Mesendoderm (in vitro differentiated cells): ENCODE measurements at regions not wholly inside any gene's neighbourhood (a gene's known extent, or its start where the extent isn't known, plus 50 kb on each side); places are given as distances from the start of the nearest gene placed in this dataset.
"Not testable (repeated sequence)": the region's sequence is repeated elsewhere in the genome, so short reads cannot be mapped to it uniquely, and the experiment has no call there.

ENCODE experiments used
- DNase-seq: peaks from one replicate; pipeline ENCODE4 v3.0.0; 2013
- H2AK5ac ChIP-seq: 2 replicates; pipeline ENCODE4 v1.6.1; 2013; ENCODE audit warnings: low read length, inconsistent platforms
- H2BK120ac ChIP-seq: 2 replicates; pipeline ENCODE4 v1.6.1; 2013; ENCODE audit warnings: low read depth, mild to moderate bottlenecking, low read length, moderate library complexity, mixed read lengths
- H2BK15ac ChIP-seq: replicated peaks from 2 replicates; pipeline ENCODE4 v1.6.1; 2013; ENCODE audit warnings: low read depth, mild to moderate bottlenecking, moderate library complexity
- H2BK5ac ChIP-seq: 2 replicates; pipeline ENCODE4 v1.6.1; 2013; ENCODE audit warnings: low read length, inconsistent platforms
- H3K18ac ChIP-seq: 2 replicates; pipeline ENCODE4 v1.6.1; 2013; ENCODE audit warnings: mild to moderate bottlenecking, low read length, mixed read lengths
- H3K23ac ChIP-seq: one replicate; pipeline ENCODE4 v1.6.1; 2013; ENCODE audit warnings: low read length
- H3K27ac ChIP-seq: 2 replicates; pipeline ENCODE4 v1.5.1; 2013; ENCODE audit warnings: low read depth, mild to moderate bottlenecking, inconsistent platforms, low read length, moderate library complexity
- H3K27me3 ChIP-seq: 2 replicates; pipeline ENCODE4 v1.6.1; 2013; ENCODE audit warnings: low read length, control low read depth, mild to moderate bottlenecking, inconsistent platforms; ENCODE audit not compliant: insufficient read depth, poor library complexity
- H3K36me3 ChIP-seq: 2 replicates; pipeline ENCODE4 v1.6.1; 2013; ENCODE audit warnings: low read length, inconsistent platforms; ENCODE audit not compliant: control insufficient read depth, insufficient read depth
- H3K4ac ChIP-seq: one replicate; pipeline ENCODE4 v1.6.1; 2013; ENCODE audit warnings: low read depth, mild to moderate bottlenecking, low read length, moderate library complexity
- H3K4me1 ChIP-seq: 2 replicates; pipeline ENCODE4 v1.6.1; 2013; ENCODE audit warnings: low read depth, low read length, inconsistent platforms; ENCODE audit not compliant: control insufficient read depth
- H3K4me2 ChIP-seq: 2 replicates; pipeline ENCODE4 v1.6.1; 2013; ENCODE audit warnings: low read length
- H3K4me3 ChIP-seq: 2 replicates; pipeline ENCODE4 v1.5.1; 2013; ENCODE audit warnings: mild to moderate bottlenecking, low read length
- H3K56ac ChIP-seq: one replicate; pipeline ENCODE4 v1.6.1; 2013; ENCODE audit warnings: low read length
- H3K79me1 ChIP-seq: 2 replicates; pipeline ENCODE4 v1.6.1; 2013; ENCODE audit warnings: low read length, inconsistent platforms
- H3K79me2 ChIP-seq: 2 replicates; pipeline ENCODE4 v1.6.1; 2013; ENCODE audit warnings: mild to moderate bottlenecking, low read length; ENCODE audit not compliant: control insufficient read depth, insufficient read depth
- H3K9ac ChIP-seq: 2 replicates; pipeline ENCODE4 v1.6.1; 2013; ENCODE audit warnings: low read length, inconsistent platforms
- H4K5ac ChIP-seq: one replicate; pipeline ENCODE4 v1.6.1; 2013; ENCODE audit warnings: low read length
- H4K8ac ChIP-seq: one replicate; pipeline ENCODE4 v1.6.1; 2013; ENCODE audit warnings: low read depth, mild to moderate bottlenecking, control low read depth, low read length, moderate library complexity
- WGBS: extraction: QIAGEN DNeasy Blood & Tissue Kit; methylation state at CpG from one replicate; pipeline ENCODE4 v1.1.7; 2013; ENCODE audit warnings: low lambda C conversion rate, missing lambda C conversion rate; ENCODE audit not compliant: insufficient coverage; ENCODE audit errors: extremely low coverage; 5-methylcytosine and 5-hydroxymethylcytosine counted together

DNA sequence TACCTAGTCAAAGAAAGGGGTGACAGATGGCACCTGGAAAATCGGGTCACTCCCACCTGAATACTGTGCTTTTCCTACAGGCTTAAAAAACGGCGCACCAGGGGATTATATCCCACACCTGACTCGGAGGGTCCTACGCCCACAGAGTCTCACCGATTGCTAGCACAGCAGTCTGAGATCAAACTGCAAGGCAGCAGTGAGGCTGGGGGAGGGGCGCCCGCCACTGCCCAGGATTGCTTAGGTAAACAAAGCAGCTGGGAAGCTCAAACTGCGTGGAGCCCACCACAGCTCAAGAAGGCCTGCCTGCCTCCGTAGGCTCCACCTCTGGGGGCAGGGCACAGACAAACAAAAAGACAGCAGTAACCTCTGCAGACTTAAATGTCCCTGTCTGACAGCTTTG, 242.7 kb downstream of the FZD1 start:
- DNase-seq, H2BK120ac ChIP-seq, H3K4me2 ChIP-seq, H4K8ac ChIP-seq, H4K5ac ChIP-seq, H3K79me2 ChIP-seq, H3K4ac ChIP-seq, H3K79me1 ChIP-seq, H2AK5ac ChIP-seq, H2BK5ac ChIP-seq, H3K23ac ChIP-seq, H3K27ac ChIP-seq, H3K36me3 ChIP-seq, H3K56ac ChIP-seq, H3K4me1 ChIP-seq, H3K18ac ChIP-seq, H3K27me3 ChIP-seq, H2BK15ac ChIP-seq, H3K9ac ChIP-seq, H3K4me3 ChIP-seq: not testable (repeated sequence)
- WGBS: no CpG with 5 or more reads among the region's 10 CpGs

DNA sequence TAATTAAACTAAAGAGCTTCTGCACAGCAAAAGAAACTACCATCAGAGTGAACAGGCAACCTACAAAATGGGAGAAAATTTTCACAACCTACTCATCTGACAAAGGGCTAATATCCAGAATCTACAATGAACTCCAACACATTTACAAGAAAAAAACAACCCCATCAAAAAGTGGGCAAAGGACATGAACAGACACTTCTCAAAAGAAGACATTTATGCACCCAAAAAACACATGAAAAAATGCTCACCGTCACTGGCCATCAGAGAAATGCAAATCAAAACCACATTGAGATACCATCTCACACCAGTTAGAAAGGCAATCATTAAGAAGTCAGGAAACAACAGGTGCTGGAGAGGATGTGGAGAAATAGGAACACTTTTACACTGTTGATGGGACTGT, 247.6 kb downstream of the FZD1 start:
- not testable (repeated sequence) for H3K4ac ChIP-seq, H3K4me3 ChIP-seq, H3K56ac ChIP-seq, DNase-seq, H3K79me1 ChIP-seq, H3K36me3 ChIP-seq, H3K9ac ChIP-seq, H3K23ac ChIP-seq, H2BK15ac ChIP-seq, H3K4me2 ChIP-seq, H3K27ac ChIP-seq, H2AK5ac ChIP-seq, H2BK5ac ChIP-seq, H3K4me1 ChIP-seq, H3K27me3 ChIP-seq, H3K18ac ChIP-seq, H4K8ac ChIP-seq, H2BK120ac ChIP-seq, H4K5ac ChIP-seq, H3K79me2 ChIP-seq
- WGBS: no CpG with 5 or more reads among the region's 1 CpG

DNA sequence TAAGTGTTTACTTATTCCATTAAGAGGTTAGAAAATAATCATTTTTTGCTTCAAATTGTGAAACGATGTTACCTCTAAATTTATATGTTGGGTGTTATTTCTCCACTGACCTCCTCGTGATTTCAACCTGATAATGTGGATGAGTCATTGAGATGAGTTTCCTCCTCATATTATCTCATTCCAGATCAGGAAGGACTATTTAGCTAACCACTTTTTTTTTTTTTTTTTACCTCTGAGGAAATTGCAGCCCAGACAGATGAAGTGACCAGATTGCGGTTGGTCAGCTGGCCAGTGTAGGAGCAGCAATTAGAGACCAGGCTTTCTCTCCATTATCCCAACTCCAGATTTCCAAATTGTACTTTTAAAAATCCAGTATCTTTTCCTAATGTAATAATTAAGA, 248.7 kb downstream of the FZD1 start:
- no peak overlapping the region for H3K9ac ChIP-seq
- no peak overlapping the region for H3K56ac ChIP-seq
- no peak overlapping the region for H2BK5ac ChIP-seq
- no peak overlapping the region for H2AK5ac ChIP-seq
- no peaks in the 10 kb centered on the region for H3K27me3 ChIP-seq
- no CpG with 5 or more reads among the region's 3 CpGs for WGBS
- no peak overlapping the region for H3K18ac ChIP-seq
- no peaks in the 10 kb centered on the region for H3K4me1 ChIP-seq
- no peak overlapping the region for H3K23ac ChIP-seq
- no peak overlapping the region for H3K4ac ChIP-seq
- no peaks in the 10 kb centered on the region for H3K79me1 ChIP-seq
- no peak overlapping the region for H3K27ac ChIP-seq
- H3K4me2 ChIP-seq: no peak overlapping the region
- H4K5ac ChIP-seq: no peak overlapping the region
- no peak overlapping the region for H2BK120ac ChIP-seq
- no peaks in the 10 kb centered on the region for H3K79me2 ChIP-seq
- no peak overlapping the region for H4K8ac ChIP-seq
- H3K36me3 ChIP-seq: no peaks in the 10 kb centered on the region
- H3K4me3 ChIP-seq: no peak overlapping the region
- H2BK15ac ChIP-seq: no peak overlapping the region
- peak; percentile 39 for DNase-seq

GRCh38 chr7:91514591-91514990, 250.4 kb downstream of the FZD1 start:
- Histone ChIP-seq H3K4me2 (no peak overlapping the region), H3K23ac (no peak overlapping the region), H4K5ac (no peak overlapping the region), H3K56ac (no peak overlapping the region), H3K27me3 (no peaks in the 10 kb centered on the region), H3K4ac (no peak overlapping the region), H3K27ac (no peak overlapping the region), H3K79me2 (no peaks in the 10 kb centered on the region), H2BK5ac (no peak overlapping the region), H2AK5ac (no peak overlapping the region), H2BK120ac (no peak overlapping the region), H2BK15ac (no peak overlapping the region), H3K18ac (no peak overlapping the region), H3K4me3 (no peak overlapping the region), H3K9ac (no peak overlapping the region), H4K8ac (no peak overlapping the region), H3K79me1 (no peaks in the 10 kb centered on the region), H3K36me3 (no peaks in the 10 kb centered on the region), H3K4me1 (no peaks in the 10 kb centered on the region)
- DNase-seq: no peak
- no CpG with 5 or more reads among the region's 4 CpGs for WGBS

DNA sequence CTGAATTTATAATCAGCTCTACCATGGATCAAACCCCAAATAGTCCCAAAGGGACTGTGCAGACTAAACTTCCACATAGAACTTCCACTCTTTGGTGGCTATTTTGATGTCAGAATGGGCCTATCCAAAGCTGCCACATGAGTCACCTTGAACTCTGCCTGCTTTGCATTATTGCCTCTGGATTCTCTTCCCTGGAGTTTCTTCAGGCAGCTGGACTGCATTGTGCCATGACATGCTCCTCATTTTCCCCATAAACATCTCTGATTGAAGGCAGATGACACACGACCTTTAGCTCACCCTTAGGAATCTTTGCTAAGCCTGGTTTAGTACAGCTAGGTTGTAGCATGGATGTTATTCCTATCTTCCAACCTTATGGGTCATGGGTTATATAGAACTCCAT, 251.7 kb downstream of the FZD1 start:
- no peak for DNase-seq
- no peak overlapping the region for H4K5ac ChIP-seq

GRCh38 chr7:91517201-91517785, 253.1 kb downstream of the FZD1 start:
- Histone ChIP-seq H3K18ac (no peak overlapping the region), H3K27me3 (no peaks in the 10 kb centered on the region), H3K56ac (no peak overlapping the region), H3K4me3 (no peak overlapping the region), H3K9ac (no peak overlapping the region), H3K79me1 (no peaks in the 10 kb centered on the region), H3K23ac (no peak overlapping the region), H2BK15ac (no peak overlapping the region), H2AK5ac (no peak overlapping the region), H3K36me3 (no peaks in the 10 kb centered on the region), H3K79me2 (no peaks in the 10 kb centered on the region), H3K27ac (no peak overlapping the region), H2BK120ac (no peak overlapping the region), H3K4me2 (no peak overlapping the region), H2BK5ac (no peak overlapping the region), H4K5ac (no peak overlapping the region), H3K4me1 (no peaks in the 10 kb centered on the region), H3K4ac (no peak overlapping the region), H4K8ac (no peak overlapping the region)
- WGBS: no CpG with 5 or more reads among the region's 1 CpG
- DNase-seq: no peak

More for the DNA sequence above, 251.7 kb downstream of the FZD1 start:
- no peak overlapping the region for H3K27ac ChIP-seq
- no peaks in the 10 kb centered on the region for H3K4me1 ChIP-seq
- no peak overlapping the region for H3K18ac ChIP-seq
- H3K23ac ChIP-seq: no peak overlapping the region
- no peaks in the 10 kb centered on the region for H3K79me1 ChIP-seq
- whole genome bisulfite sequencing: no CpG with 5 or more reads among the region's 1 CpG
- H3K56ac ChIP-seq: no peak overlapping the region
- H2BK5ac ChIP-seq: no peak overlapping the region
- no peaks in the 10 kb centered on the region for H3K36me3 ChIP-seq
- no peaks in the 10 kb centered on the region for H3K79me2 ChIP-seq
- H2BK15ac ChIP-seq: no peak overlapping the region
- no peak overlapping the region for H3K4me2 ChIP-seq
- no peak overlapping the region for H4K8ac ChIP-seq
- H2AK5ac ChIP-seq: no peak overlapping the region
- no peak overlapping the region for H3K4ac ChIP-seq
- H2BK120ac ChIP-seq: no peak overlapping the region
- no peak overlapping the region for H3K9ac ChIP-seq
- no peak overlapping the region for H3K4me3 ChIP-seq
- no peaks in the 10 kb centered on the region for H3K27me3 ChIP-seq
